GM18951 (cell line): ENCODE measurements at regions not wholly inside any gene's neighbourhood (a gene's known extent, or its start where the extent isn't known, plus 50 kb on each side); places are given as distances from the start of the nearest gene placed in this dataset.
"Not testable (repeated sequence)": the region's sequence is repeated elsewhere in the genome, so short reads cannot be mapped to it uniquely, and the experiment has no call there.

Experiments used
- POLR2A ChIP-seq: IDR thresholded peaks from 4 replicates; pipeline ENCODE4 v1.6.1; 2011; ENCODE audit warnings: mild to moderate bottlenecking; ENCODE audit not compliant: insufficient read length, insufficient read depth; ENCODE audit errors: extremely low read depth
- in situ Hi-C: fragments of 300-500 bp; cut with MboI; formaldehyde crosslinking; loops from one replicate; pipeline ENCODE4 v1.12.0; 2022; ENCODE audit warnings: low sequenced_read_pairs, mixed read lengths, inconsistent platforms; ENCODE audit not compliant: unreplicated experiment

GRCh38 chrX:828411-828959 lies 197.9 kb downstream of the SHOX start:
- TF ChIP-seq POLR2A, result no peak
- in situ Hi-C loops, result no loop called here

- TF ChIP-seq POLR2A, result no peak
- in situ Hi-C loops, result no loop called here
These were observed 195.9 kb downstream of the SHOX start for GRCh38 chrX:826448-826847.

- in situ Hi-C loops, result no loop called here
These were observed 195.4 kb downstream of the SHOX start for GRCh38 chrX:825991-826390.

GRCh38 chrX:823073-823472 lies 192.5 kb downstream of the SHOX start:
- in situ Hi-C loops, result not testable (repeated sequence)

More at GRCh38 chrX:825991-826390, 195.4 kb downstream of the SHOX start:
- no peak for TF ChIP-seq POLR2A

GRCh38 chrX:821327-822107 lies 190.9 kb downstream of the SHOX start:
- in situ Hi-C loops, result no loop called here
- no peak for TF ChIP-seq POLR2A

- no peak for TF ChIP-seq POLR2A
- in situ Hi-C loops, result no loop called here
These were observed 189.1 kb downstream of the SHOX start for GRCh38 chrX:819684-820083.

- in situ Hi-C loops, result no loop called here
- no peak for TF ChIP-seq POLR2A
These were observed 187.2 kb downstream of the SHOX start for GRCh38 chrX:817759-818300.

GRCh38 chrX:817147-817546 lies 186.6 kb downstream of the SHOX start:
- in situ Hi-C loops, result not testable (repeated sequence)

- TF ChIP-seq POLR2A, result no peak
- in situ Hi-C loops, result no loop called here
These were observed 185.8 kb downstream of the SHOX start for GRCh38 chrX:816411-816810.

- in situ Hi-C loops, result no loop called here
- no peak for TF ChIP-seq POLR2A
These were observed 179.6 kb downstream of the SHOX start for GRCh38 chrX:810186-810585.

GRCh38 chrX:809081-809480 lies 178.5 kb downstream of the SHOX start:
- no peak for TF ChIP-seq POLR2A
- in situ Hi-C loops, result no loop called here

GRCh38 chrX:806586-806985 lies 176.0 kb downstream of the SHOX start:
- in situ Hi-C loops, result no loop called here

GRCh38 chrX:805988-806387 lies 175.4 kb downstream of the SHOX start:
- in situ Hi-C loops, result no loop called here
- no peak for TF ChIP-seq POLR2A

More at GRCh38 chrX:806586-806985, 176.0 kb downstream of the SHOX start:
- TF ChIP-seq POLR2A, result no peak

- in situ Hi-C loops, result no loop called here
- no peak for TF ChIP-seq POLR2A
These were observed 174.6 kb downstream of the SHOX start for GRCh38 chrX:805103-805670.
